ENCODE measurements at regions not wholly inside any gene's neighbourhood (a gene's known extent, or its start where the extent isn't known, plus 50 kb on each side); places are given as distances from the start of the nearest gene placed in this dataset.

DNA sequence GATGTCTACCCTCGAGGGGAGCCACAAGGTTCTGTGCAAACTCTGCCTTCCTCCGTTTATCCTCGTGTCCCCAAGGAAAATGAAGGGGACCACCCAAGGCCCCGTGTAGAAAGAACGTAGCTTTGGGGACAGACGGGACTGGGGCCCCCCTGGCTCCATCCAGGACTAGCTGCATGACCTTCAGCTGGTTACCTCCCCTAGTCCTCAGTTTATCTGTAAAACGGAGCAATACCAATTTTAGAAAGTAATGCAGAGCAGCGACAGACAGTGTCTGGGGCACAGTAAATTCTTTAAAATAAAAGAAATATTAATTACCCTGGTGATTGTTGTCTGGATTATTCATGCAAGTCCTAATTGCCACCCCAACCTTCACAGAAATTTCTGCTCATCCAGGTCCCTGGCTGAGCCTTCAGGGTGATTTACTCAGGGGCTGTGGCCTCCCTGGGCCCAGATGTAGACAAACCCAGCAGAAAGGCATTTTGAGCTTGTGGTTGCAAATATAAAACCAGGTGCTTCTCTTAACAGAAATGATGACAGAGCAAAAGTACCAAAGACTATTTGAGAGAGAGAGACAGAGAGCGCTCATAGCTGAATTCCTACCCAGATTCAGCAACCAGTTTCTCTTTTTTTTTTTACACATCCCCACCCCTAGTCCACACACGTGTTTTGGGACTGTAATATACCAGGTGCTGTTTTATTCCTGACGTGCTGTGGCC, 155.1 kb upstream of the SMIM23 start:
- peaks cover 3 to 6% of the 10 kb centered on the region in 2 experiments for H3K27me3 ChIP-seq (ENCODE audit: control insufficient read depth in 1 of 2, insufficient read depth in 2 of 2, low read length in 2 of 2)
- H3K27ac ChIP-seq (ENCODE audit: low read depth in 1 of 2, low read length in 2 of 2): no peak overlapping the region
- DNase-seq: no peak
- intact Hi-C loops (cut with DNase I, micrococcal nuclease): no loop called here
- peaks cover 0 to 9% of the 10 kb centered on the region in 2 experiments for H3K9me3 ChIP-seq (ENCODE audit: control insufficient read depth in 1 of 2, insufficient read depth in 1 of 2, low read length in 2 of 2)
- ChIA-PET POLR2A (no interaction called here), CTCF (no interaction called here)
- H3K27ac Mint-ChIP-seq: no peak overlapping the region
- no peak for ATAC-seq (ENCODE audit: poor library complexity)
- peaks cover 49% of the 10 kb centered on the region for H3K27me3 Mint-ChIP-seq
- H3K4me1 ChIP-seq (ENCODE audit: insufficient read depth, low read length): no peaks in the 10 kb centered on the region
- H3K4me3 ChIP-seq (ENCODE audit: low read length): no peak overlapping the region
- no peaks in the 10 kb centered on the region for H3K4me1 Mint-ChIP-seq (ENCODE audit: low read depth)
- TF ChIP-seq CTCF (IDR thresholded peaks at IDR 0.05): no peak
- H3K36me3 Mint-ChIP-seq (ENCODE audit: low read depth): no peaks in the 10 kb centered on the region
- H3K9me3 Mint-ChIP-seq: no peaks in the 10 kb centered on the region
- no peaks in the 10 kb centered on the region for H3K36me3 ChIP-seq (ENCODE audit: insufficient read depth, low read length)
- no peak overlapping the region for H3K4me3 Mint-ChIP-seq

DNA sequence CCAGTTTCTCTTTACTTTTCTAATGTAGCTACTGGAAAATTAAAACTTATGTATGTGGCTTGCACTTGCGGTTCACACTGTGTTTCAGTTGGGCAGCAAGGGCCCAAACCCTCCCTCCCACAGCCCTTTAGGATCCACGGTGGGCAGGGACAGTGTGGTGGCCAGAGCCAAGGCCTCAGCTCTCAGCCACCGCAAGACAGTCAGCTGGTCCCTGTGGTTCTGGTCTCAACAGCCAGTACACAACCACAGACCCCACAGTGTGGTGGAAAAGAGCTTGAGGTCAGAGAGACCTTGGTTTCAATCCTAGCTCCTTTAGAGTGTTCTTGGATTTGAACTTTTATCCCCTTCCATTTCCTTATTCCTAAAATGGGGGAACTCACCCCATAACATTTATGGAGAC, 153.0 kb upstream of the SMIM23 start:
- H3K4me1 ChIP-seq (ENCODE audit: insufficient read depth, low read length): no peaks in the 10 kb centered on the region
- H3K4me3 Mint-ChIP-seq: no peak overlapping the region
- DNase-seq (no peak), ATAC-seq (ENCODE audit: poor library complexity) (no peak)
- intact Hi-C loops (cut with DNase I, micrococcal nuclease): no loop called here
- H3K27ac Mint-ChIP-seq: no peak overlapping the region
- peaks cover 6% of the 10 kb centered on the region in 2 experiments for H3K27me3 ChIP-seq (ENCODE audit: control insufficient read depth in 1 of 2, insufficient read depth in 2 of 2, low read length in 2 of 2)
- no peak overlapping the region for H3K4me3 ChIP-seq (ENCODE audit: low read length)
- H3K4me1 Mint-ChIP-seq (ENCODE audit: low read depth): no peaks in the 10 kb centered on the region
- peaks cover 45% of the 10 kb centered on the region for H3K27me3 Mint-ChIP-seq
- peaks cover 0 to 5% of the 10 kb centered on the region in 2 experiments for H3K9me3 ChIP-seq (ENCODE audit: control insufficient read depth in 1 of 2, insufficient read depth in 1 of 2, low read length in 2 of 2)
- ChIA-PET POLR2A (no interaction called here), CTCF (no interaction called here)
- no peaks in the 10 kb centered on the region for H3K36me3 Mint-ChIP-seq (ENCODE audit: low read depth)
- no peak overlapping the region for H3K27ac ChIP-seq (ENCODE audit: low read depth in 1 of 2, low read length in 2 of 2)
- H3K36me3 ChIP-seq (ENCODE audit: insufficient read depth, low read length): no peaks in the 10 kb centered on the region
- no peaks in the 10 kb centered on the region for H3K9me3 Mint-ChIP-seq
- no peak for TF ChIP-seq CTCF (IDR thresholded peaks at IDR 0.05)

DNA sequence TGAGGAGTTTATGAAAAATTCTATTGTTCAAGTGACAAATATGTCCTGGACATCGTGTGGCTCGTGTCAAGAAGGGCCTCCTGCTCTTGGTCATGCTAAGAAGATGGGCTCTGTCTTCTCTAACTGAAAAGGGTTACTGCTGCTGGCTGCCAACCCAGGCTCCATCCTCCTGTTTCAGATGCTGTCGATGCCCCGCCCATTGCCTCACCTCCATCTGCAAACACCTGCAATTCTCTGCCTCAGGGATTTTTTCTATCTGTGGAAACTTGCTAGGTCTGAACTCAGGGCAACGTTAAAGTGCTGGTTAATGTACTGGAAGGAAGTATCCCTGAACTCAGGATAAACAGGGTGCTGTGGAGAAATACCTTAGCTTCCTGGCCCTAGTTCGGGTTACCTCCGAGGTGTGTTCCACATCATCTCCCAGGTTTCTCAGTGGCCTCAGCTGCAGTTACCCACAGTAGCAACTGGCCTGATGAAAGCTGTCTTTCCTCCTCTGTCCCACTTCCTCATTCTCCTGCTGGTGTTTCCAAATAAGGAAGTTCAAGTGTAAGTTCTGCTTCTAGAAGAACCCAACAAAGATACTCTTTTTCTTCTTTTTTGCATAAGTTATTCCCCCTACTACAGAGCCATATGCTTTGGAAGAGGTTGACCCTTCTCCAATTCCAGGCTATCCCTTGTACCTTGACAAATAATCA, 151.7 kb upstream of the SMIM23 start:
- Histone ChIP-seq H3K4me3 (ENCODE audit: low read length) (no peak overlapping the region), H3K4me1 (ENCODE audit: insufficient read depth, low read length) (no peaks in the 10 kb centered on the region), H3K27me3 (ENCODE audit: control insufficient read depth in 1 of 2, insufficient read depth in 2 of 2, low read length in 2 of 2) (peaks cover 6% of the 10 kb centered on the region in 2 experiments), H3K36me3 (ENCODE audit: insufficient read depth, low read length) (no peaks in the 10 kb centered on the region), H3K9me3 (ENCODE audit: control insufficient read depth in 1 of 2, insufficient read depth in 1 of 2, low read length in 2 of 2) (peaks cover 0 to 5% of the 10 kb centered on the region in 2 experiments), H3K27ac (ENCODE audit: low read depth in 1 of 2, low read length in 2 of 2) (no peak overlapping the region)
- Mint-ChIP-seq H3K36me3 (ENCODE audit: low read depth) (no peaks in the 10 kb centered on the region), H3K9me3 (no peaks in the 10 kb centered on the region), H3K27ac (no peak overlapping the region), H3K27me3 (peaks cover 40% of the 10 kb centered on the region), H3K4me3 (no peak overlapping the region), H3K4me1 (ENCODE audit: low read depth) (no peaks in the 10 kb centered on the region)
- ATAC-seq (ENCODE audit: poor library complexity): no peak
- ChIA-PET CTCF (no interaction called here), POLR2A (no interaction called here)
- intact Hi-C loops (cut with DNase I, micrococcal nuclease): no loop called here
- DNase-seq: peak in 3 of 14 experiments; percentile 2 to 36 (median 26)
- no peak for TF ChIP-seq CTCF (IDR thresholded peaks at IDR 0.05)

Measured in CD4-positive, alpha-beta T cell (primary cell).